ENCODE measurements at regions not wholly inside any gene's neighbourhood (a gene's known extent, or its start where the extent isn't known, plus 50 kb on each side); places are given as distances from the start of the nearest gene placed in this dataset.

GRCh38 chr9:115305543-115305942, 187.6 kb upstream of the TNC start:
- no peak for DNase-seq (ENCODE audit: low read depth in 1 of 2, low spot score in 1 of 2)
- Histone ChIP-seq H3K4me3 (no peak overlapping the region), H3K9me3 (no peaks in the 10 kb centered on the region), H3K4me2 (no peak overlapping the region), H3K4me1 (no peaks in the 10 kb centered on the region), H3K27ac (no peak overlapping the region)
- ChIA-PET POLR2A (no interaction called here), CTCF (interaction anchor here (1.2 kb wide), 1 partner anchor 271 kb away, joined by 4 read pairs; no protein-coding TSS in a partner anchor)
- TF ChIP-seq ZNF302 (CRISPR knock-in tag; IDR thresholded peaks at IDR 0.05) (no peak), EHF (CRISPR knock-in tag; IDR thresholded peaks at IDR 0.05) (no peak), PBX3 (IDR thresholded peaks at IDR 0.05) (no peak), CHD4 (IDR thresholded peaks at IDR 0.05; ENCODE audit: borderline replicate concordance) (no peak), E2F6 (IDR thresholded peaks at IDR 0.05; ENCODE audit: borderline replicate concordance, low read depth) (no peak), MYC (IDR thresholded peaks at IDR 0.05; ENCODE audit: borderline replicate concordance, low read length) (no peak)
- FAIRE-seq: no peak
- 50% methylated on average over 3 of the region's 3 CpGs for WGBS (ENCODE audit: missing lambda C conversion rate)
- ATAC-seq: no peak

GRCh38 chr9:115306865-115307264, 188.9 kb upstream of the TNC start:
- 78% methylated on average over 2 of the region's 2 CpGs for WGBS (ENCODE audit: missing lambda C conversion rate)
- no peak overlapping the region for H3K4me2 ChIP-seq
- H3K4me3 ChIP-seq: no peak overlapping the region
- no peaks in the 10 kb centered on the region for H3K9me3 ChIP-seq
- ATAC-seq (no peak), DNase-seq (ENCODE audit: low read depth in 1 of 2, low spot score in 1 of 2) (no peak), FAIRE-seq (no peak)
- no peak overlapping the region for H3K27ac ChIP-seq
- H3K4me1 ChIP-seq: no peaks in the 10 kb centered on the region
- POLR2A ChIA-PET: no interaction called here
- TF ChIP-seq TP53 (CRISPR knock-in tag; IDR thresholded peaks at IDR 0.05) (no peak), CHD2 (IDR thresholded peaks at IDR 0.05; ENCODE audit: low read length, partially characterized antibody) (no peak), JUN (IDR thresholded peaks at IDR 0.05) (no peak), MAFK (IDR thresholded peaks at IDR 0.05; ENCODE audit: partially characterized antibody) (no peak), USF2 (IDR thresholded peaks at IDR 0.05) (no peak), CTCF (IDR thresholded peaks at IDR 0.05) (no peak), RCOR1 (IDR thresholded peaks at IDR 0.05; ENCODE audit: low read depth, low read length) (no peak), ZSCAN20 (CRISPR knock-in tag; IDR thresholded peaks at IDR 0.05) (no peak), SREBF2 (IDR thresholded peaks at IDR 0.05) (no peak), EP300 (IDR thresholded peaks at IDR 0.05) (no peak), ELK1 (IDR thresholded peaks at IDR 0.05; ENCODE audit: low read depth, low read length) (no peak), NFE2L2 (conservative IDR thresholded peaks at IDR 0.05; ENCODE audit: low read length) (no peak), JUNB (IDR thresholded peaks at IDR 0.05) (no peak), CBX2 (IDR thresholded peaks at IDR 0.05; ENCODE audit: borderline replicate concordance, low read depth) (no peak), BHLHE40 (IDR thresholded peaks at IDR 0.05; ENCODE audit: low read depth, low read length) (no peak), FOSL2 (IDR thresholded peaks at IDR 0.05) (no peak), FOSL2 (CRISPR knock-in tag; IDR thresholded peaks at IDR 0.05) (no peak), FOSB (CRISPR knock-in tag; IDR thresholded peaks at IDR 0.05) (no peak)
- CTCF ChIA-PET: no interaction called here
